GM19023 (cell line): ENCODE measurements at regions not wholly inside any gene's neighbourhood (a gene's known extent, or its start where the extent isn't known, plus 50 kb on each side); places are given as distances from the start of the nearest gene placed in this dataset.

Source experiments
- ATAC-seq: cut with Tn5 transposase; IDR thresholded peaks from one replicate; pipeline ENCODE4 v1.9.1; 2021; ENCODE audit warnings: mild to moderate bottlenecking, moderate library complexity; ENCODE audit not compliant: unreplicated experiment

DNA sequence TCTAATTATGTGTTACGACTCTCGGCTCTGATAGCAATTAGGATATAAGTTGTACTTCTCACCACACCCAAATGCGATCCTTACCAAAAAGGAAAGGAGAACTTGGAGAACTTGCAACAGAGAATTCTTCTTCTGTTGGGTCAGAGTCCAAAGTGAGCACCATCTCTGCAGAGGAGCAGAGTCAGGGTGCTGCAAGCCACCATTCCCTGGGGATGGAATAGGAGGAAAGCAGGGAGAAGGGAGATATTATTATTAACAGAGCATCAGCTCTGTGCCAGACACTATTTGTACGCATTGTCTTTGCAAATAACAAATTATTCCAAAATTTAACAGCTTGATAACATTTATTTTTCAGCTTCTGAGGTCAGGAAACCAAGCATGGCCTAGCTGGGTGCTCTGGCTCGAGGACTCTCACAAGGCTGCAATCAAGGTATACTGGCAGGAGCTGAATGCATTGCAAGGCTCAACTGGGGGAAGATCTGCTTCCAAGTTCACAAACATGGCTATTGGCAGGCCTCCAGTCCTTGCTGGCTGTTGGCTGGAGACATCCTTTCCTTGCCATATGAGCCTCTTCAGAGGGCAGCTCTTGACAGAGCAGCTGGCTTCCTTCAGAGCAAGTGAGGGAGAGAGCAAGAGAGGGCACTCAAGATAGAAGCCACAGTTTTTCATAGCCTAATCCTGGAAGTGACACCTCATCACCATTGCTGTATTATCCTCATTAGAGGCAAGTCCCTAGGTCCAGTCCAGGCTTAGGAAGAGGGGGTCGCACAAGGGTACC, 296.2 kb upstream of the CDH5 start:
- ATAC-seq = no peak

DNA sequence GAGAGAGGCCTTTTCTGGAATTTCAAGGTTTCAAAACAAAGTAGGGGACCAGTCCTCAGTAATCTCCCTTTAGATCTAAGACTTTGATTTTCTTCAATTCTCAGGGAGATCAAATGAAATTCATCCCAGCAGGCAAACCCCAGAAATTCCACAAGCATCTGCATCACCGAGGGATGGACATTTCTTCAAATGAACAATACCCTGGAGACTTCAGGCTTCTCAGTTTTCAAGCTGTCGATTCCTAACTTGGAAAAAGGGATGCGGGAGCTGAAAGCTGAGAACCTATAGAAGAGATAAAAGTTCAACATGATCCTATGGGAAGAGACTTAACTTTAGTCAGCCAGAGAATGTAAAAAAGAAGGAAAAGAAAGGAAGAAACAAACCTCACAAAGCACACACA, 296.9 kb upstream of the CDH5 start:
- no peak for ATAC-seq

DNA sequence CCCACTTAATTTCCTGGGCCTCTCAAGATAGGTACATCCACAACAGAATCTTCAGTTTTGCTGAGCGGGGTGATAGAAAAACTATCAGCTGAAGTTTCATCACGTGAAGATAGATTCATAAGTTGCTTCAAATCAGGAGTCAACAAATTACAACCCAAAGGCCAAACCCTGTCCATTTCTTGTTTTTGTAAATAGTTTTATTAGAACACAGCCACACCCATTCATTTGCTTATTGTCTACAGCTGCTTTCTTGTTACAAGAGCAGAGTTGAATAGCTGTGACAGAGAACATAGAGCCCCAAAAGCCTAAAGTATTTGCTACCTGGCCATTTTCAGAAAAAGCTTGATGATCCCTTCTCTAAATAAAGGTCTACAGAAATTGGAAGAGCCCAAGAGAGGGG, 300.1 kb upstream of the CDH5 start:
- ATAC-seq = no peak

DNA sequence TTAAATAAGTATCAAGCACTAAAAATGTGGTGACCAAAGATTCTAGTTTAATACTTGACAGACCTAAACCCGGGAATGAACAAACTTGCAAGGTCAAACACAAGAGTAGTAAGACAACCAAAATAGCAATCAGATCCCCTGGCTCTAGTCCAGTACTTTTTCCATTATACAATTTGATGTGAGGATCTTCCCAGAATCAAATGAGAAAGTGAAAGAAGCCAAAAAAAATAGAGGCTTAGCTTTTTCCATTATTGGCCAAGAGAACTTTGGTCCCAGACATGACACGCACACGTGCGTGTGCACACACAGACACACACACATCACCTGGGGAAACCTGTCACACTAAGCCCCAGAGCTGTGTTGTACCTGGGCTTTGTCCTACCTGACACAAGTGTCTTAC, 300.6 kb upstream of the CDH5 start:
- ATAC-seq = no peak

DNA sequence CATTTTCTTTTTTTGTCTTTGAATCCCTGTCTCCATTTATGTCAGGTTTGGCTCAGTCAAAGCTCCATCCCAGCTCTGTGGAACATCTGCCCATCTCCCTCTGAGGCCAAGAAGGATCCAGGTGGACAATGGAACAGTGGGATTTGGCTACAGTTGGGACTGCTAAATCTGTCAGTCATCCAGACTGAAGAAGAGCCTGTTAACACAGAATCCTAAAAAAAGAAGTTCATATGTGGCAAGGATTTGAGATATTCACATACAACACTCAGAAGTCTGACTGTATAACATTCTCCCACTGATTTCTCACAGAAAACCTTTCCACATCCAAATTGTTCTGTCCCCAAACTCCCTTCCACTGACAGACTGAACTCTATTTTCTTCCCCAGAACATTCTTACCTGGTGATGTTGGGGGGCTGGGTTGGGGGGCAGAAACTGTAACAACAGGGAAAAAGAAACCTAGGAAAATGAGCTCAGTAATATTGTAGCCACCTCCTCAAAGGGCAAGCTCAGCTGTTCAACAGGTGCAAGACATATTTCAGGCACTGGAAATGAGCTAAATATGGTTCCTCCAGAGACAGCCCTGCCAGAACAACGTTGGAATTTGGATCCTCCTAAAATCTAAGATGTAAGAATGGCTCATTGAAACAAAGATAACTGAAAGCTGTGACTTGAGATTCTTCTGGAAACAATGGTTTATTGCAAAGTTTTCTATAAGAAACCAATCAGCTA, 301.5 kb upstream of the CDH5 start:
- no peak for ATAC-seq

DNA sequence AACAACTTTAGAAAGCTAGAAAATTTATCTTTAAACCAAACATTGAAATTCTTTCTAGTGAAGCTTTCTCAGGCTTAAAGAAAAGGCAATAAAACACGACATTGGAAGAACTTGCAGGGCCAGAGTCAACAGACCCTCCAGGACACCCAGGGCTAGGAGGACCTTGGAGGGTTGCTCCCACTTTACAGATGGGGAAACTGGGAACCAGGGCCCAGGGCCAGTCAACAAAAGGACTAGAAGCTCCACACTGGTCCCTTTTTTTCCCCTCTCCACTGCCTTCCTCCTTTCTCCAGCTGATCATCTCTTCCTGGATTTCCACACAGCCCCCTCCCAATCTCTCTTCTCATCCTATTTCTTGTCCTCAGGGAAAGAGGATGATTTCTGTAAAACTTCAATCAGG, 307.7 kb upstream of the CDH5 start:
- no peak for ATAC-seq

DNA sequence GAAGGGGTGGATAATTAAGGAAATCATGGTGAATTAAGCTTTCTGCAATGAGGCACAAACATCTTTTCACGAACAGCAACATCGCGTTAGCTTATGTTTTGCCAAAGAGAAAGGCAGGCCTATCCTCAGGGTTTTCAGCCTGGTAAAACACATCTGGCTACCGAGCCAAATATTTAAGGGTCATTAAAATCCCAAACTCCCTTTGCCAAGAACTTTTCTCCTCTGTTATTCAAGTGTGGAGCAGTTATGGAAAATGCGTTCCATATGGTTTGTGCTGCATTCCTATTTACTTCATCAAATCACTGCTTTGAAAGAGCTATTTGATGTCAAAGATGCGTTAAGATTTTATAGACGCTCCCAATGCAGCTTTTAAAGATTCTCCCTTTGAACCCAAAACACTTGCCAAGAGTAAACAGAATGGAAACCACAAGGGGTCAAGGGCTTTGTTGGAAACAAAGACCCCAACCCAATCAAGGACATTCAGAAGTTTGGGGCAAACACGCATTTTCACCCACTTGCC, 308.3 kb upstream of the CDH5 start:
- no peak for ATAC-seq

DNA sequence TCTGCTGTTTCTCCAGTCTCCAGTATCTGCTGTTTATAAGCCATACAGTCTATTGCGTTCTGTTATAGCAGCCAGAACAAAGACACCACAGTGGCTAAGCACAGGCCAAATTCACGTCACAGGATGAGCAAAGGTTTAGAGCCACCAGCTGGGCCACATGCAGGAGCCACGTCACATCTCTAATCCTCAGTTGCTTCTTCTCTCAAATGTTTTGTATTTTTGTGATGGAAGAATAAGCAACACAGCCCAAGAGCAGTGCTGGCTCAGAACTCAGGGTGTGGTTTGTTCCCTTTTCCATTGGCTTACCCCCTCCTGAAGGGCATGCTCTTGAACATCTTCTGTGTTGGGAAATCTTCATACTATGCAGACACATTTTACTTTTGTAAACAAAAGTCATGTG, 309.4 kb upstream of the CDH5 start:
- ATAC-seq = no peak

DNA sequence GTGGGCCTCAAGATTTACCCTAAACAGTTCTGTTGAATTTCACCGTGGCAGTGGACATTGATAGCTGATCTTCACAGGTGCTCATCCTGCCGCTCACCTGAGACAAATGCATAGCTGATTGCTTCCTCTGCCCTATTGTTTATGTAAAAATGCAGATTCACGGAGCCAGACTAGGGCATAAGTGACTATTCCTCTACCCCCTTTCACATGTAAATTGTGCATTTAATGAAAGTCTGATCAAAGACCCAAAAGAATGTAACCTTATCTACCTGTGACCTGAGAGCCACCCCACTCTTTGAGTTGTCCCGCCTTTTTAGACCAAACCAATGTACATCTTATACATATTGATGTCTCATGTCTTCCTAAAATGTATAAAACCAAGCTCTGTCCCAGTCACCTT, 312.4 kb upstream of the CDH5 start:
- no peak for ATAC-seq

DNA sequence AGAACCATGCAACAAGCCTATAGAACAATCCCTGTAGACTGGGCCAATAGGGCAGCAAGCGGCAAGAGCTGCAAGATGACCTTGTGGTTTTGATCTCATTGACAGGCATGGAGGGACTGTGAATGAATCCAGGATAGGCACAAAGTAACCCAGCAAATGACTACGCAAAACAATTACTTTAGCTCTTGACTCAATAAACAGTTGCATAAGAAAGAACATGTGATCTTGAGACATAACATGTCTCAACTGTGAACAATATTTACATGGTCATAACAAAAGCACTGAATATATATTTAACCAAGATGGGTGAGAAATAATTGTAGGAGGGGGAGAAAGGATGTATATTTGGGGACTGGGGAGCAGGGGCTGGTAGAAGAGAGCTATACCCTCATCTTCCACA, 313.7 kb upstream of the CDH5 start:
- no peak for ATAC-seq

DNA sequence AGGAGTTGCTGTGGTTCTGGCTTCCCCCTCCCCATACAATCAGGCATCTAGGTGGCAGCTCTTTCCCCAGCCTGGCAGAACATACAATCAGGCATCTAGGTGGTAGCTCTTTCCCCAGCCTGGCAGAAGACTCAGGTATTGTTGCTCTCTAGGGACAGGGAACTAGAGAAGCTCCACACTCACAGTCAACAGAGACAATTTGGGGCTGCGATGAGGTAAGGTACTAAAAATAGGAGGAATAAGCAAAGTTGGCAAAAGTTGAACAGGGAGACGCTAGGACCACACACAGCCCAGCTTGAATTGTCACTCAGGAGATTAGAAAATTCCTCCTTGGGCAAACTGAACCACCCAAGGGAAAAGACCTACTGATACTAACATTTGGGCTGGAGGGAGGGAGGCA, 315.5 kb upstream of the CDH5 start:
- ATAC-seq = no peak

DNA sequence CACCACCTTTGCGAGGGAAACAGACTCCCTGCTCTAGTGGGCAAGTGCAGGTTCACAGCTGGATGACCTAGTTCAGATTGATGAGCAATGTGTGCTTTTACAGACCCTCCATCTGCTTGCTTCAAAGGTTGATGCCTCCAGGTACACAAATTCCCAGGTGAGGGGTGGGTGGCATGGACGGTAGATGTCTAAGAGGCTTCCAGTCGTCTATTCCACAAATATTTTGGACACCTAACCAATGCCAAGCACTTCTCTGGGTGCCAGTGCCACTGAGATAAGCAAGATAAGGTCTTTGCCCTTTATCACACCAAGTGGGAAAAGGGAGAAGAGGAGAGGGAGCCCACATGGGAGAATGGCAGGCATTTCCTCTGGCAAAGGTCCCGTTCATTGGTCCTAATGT, 316.6 kb upstream of the CDH5 start:
- ATAC-seq = no peak

DNA sequence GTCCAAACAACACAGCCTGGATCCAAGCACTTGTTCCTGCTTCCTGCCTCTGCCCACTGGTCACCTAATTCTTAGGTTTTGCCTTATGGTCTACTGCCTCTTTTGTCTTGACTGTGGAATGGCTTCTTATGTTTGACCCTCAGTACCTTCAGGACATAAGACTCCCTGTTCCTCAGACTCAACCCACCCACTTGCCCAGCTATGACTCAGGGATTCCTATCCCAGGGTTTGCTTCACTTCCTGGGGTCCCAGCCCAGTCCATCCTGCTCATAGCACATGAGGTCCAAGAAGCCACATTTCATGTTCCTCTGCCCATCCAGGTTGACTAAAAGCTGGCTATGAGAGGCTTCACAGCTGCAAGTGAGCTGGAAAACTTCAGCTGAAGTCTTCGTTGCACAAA, 320.9 kb upstream of the CDH5 start:
- ATAC-seq = no peak

DNA sequence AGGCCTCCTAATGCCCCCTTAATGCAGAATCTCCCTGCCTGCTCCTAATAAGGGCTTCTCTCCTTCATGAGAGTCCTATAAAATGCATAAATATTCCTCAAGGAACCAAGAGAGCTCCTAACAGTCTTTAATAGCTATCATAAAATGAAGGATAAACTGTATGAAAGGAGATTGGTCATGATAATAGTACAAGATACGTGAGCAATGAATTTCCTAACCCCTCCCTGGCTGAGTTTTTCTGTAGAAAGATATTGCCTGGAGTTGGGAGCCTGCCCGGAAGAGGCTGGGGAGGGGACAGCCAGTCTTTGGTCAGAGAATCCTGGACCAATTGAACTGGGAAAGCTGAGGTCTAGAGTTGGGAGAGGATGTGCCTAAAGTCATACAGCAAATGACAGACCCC, 321.9 kb upstream of the CDH5 start:
- no peak for ATAC-seq

DNA sequence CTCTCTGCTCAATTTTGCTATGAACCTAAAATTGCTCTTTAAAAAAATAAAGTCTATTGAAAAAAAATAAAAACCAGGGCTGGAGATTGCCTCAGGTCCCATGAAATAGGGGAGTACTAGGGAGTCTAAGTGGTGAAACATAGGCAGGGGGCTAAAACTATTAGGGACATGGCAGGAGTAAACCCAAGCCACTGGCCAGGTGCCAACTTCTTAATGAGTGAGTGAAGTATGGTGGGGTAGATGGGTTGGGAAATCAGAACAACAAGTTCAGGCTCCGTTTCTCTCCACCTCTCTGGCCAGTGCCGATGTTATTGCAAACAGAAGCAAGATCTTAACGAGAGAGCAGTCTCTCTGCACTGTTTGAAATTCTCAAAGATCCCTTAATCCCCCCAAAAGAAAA, 322.4 kb upstream of the CDH5 start:
- no peak for ATAC-seq

DNA sequence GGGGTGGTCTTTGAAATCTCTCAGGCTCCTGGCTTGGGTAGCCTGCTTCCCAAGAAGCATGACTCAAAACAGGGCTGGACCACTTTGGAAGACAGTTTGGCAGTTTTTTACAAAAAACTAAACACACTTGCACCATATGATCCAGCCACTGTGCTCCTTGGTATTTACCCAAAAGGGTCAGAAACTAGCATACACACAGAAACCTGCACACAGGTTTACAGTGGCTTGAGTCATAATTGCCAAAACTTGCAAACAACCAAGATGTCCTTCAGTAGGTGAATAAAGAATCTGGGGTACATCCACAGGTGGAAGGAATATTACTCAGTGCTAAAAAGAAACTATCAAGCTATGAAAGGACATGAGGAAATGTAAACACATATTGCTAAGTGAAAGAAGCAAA, 323.2 kb upstream of the CDH5 start:
- no peak for ATAC-seq

DNA sequence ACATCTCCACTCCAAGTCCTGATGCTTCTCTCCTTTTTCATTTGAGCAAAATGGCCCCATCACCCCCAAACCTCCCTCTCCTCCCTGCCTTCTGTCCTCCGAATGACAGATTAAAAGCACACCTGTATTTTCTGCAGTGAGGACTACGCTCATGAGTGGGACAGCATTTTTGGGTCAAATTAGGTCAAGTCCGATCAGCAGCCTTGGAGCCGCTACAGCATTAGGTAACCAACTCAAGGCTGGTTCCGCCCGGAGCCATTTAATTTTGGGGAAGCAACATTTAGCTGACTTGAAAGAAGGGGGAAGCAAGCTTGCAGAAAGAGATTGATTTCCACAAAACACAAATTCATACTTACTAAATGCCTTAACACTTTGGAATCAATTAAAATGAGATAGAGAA, 324.1 kb upstream of the CDH5 start:
- ATAC-seq = no peak

DNA sequence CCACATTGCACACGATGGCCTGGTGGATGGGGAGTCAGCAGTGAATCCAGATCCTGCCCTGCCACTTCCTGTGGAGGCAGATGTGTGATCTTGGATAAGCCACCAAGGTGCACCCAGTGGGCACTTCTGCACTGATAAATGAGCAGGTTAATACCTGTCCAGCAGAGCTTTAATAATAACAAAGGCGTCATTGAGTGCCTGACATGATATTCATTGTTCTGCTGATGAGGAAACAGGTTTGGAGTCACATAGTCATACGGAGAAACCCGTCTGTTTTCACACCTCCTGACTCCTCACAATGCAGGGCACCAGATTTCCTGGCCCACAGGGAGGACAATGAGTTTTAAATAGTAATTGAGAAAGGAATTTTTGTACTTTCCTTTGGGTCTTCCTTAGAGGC, 324.6 kb upstream of the CDH5 start:
- ATAC-seq = no peak

DNA sequence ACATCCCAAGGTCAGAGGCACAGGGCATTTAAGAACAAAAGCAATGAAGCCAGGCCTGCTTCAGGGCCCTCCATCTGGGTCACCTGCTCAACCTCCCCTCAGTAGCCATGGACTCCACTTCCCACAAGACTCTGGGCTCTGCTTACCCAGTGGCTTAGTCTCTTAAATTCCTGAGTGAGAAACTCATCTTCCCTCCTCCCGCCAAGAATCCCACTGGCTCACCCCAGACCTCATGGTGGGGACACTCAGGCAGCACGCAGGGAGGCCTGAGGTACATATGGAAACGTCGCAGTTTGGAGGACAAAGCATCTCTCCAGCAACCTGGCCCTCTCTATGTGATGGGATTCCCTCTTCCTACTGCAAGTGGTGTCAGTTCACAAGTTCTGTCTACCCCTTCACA, 326.7 kb upstream of the CDH5 start:
- no peak for ATAC-seq

DNA sequence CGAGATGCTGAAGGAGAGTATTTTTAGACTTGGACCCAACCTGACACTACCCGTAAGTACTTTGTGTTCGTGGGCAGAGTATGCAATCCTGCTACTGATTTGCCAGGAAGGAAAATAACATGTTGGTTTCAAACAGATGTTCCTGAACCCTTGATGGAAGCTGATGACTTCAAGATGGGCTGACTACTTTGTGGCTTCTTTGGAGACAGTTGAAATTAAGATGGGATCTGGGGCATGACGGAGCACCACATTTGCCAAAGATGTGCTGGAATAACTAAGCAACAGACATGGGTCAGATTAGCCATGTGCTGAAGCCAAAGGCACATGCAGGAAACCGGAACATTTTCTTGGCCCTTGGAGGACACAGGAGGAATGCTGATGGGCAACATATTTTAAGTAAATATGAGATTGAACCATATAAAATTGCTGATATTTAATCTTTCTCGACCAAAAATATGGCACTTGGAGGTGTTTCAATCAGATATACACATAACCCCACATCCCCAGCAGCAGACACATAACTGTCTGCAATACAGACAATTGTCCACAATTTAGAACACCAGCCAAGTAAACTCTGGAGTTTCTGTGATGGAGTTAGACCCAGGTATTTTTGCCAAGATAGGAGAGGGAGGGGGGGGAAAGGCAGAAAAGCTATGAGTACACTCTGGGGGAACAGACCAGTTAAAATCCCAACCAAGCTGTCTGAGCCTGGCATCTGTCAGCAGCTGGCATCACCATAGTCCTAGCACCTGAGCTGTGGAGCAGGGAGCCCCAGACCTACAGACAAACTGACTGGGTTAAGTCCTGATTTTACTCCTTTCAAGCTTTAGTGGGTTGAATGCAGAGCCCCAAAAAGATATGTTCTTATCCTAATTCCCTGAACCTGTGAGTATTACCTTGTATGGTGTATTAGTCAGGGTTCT, 329.4 kb upstream of the CDH5 start:
- no peak for ATAC-seq

DNA sequence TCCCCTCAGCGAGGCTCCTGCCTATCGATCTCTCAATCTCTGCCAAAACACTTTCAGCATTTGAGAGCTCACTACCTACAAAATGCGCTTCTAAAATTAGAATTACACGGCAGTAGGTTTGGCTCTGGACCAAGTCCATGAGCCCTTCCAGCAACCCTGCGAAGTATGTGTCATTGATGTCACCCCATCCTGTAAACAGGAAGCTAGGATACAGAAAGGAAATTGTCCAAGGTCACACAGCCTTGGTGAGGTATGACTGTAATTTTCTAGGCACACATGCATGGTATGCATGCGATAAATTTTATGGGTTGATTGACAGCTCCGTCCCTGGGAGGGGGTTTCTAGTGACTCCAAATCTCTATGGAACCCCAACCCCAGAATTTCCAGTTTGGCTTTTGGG, 330.3 kb upstream of the CDH5 start:
- no peak for ATAC-seq
